MM.1S (cell line): ENCODE measurements at regions not wholly inside any gene's neighbourhood (a gene's known extent, or its start where the extent isn't known, plus 50 kb on each side); places are given as distances from the start of the nearest gene placed in this dataset.

Experiments used
- DNase-seq: peaks from one replicate; pipeline ENCODE4 v3.0.0-alpha.2; 2015
- H2AFZ ChIP-seq: fragments of 300-600 bp; sonication (generic); 2 replicates; pipeline ENCODE4 v1.6.0; 2016; ENCODE audit warnings: antibody characterized with exemption, low read length
- H3F3A ChIP-seq: fragments of 300-600 bp; sonication (generic); 2 replicates; pipeline ENCODE4 v1.6.1; 2016; ENCODE audit warnings: mild to moderate bottlenecking, antibody characterized with exemption, low read length, moderate library complexity, mixed read lengths; ENCODE audit not compliant: insufficient read depth
- H3K27ac ChIP-seq: fragments of 300-600 bp; sonication (generic); 2 replicates; pipeline ENCODE4 v1.5.1; 2016; ENCODE audit warnings: mild to moderate bottlenecking, low read length
- H3K27me3 ChIP-seq: fragments of 300-600 bp; sonication (generic); replicated peaks from 2 replicates; pipeline ENCODE4 v1.6.0; 2016; ENCODE audit warnings: low read length; ENCODE audit not compliant: insufficient read depth
- H3K36me3 ChIP-seq: fragments of 300-600 bp; sonication (generic); replicated peaks from 2 replicates; pipeline ENCODE4 v1.6.1; 2016; ENCODE audit warnings: mild to moderate bottlenecking, low read length, mixed read lengths; ENCODE audit not compliant: insufficient read depth
- H3K4me1 ChIP-seq: fragments of 300-600 bp; sonication (generic); 2 replicates; pipeline ENCODE4 v1.6.1; 2016; ENCODE audit warnings: low read length, mixed read lengths
- H3K4me2 ChIP-seq: fragments of 300-600 bp; sonication (generic); 2 replicates; pipeline ENCODE4 v1.6.0; 2016; ENCODE audit warnings: low read depth, low read length
- H3K4me3 ChIP-seq: fragments of 300-600 bp; sonication (generic); 2 replicates; pipeline ENCODE4 v1.5.1; 2016; ENCODE audit warnings: low read length, mixed read lengths
- H3K79me2 ChIP-seq: fragments of 300-600 bp; sonication (generic); 2 replicates; pipeline ENCODE4 v1.6.1; 2016; ENCODE audit warnings: mixed run types, low read length, mixed read lengths
- H3K9ac ChIP-seq: fragments of 300-600 bp; sonication (generic); 2 replicates; pipeline ENCODE4 v1.6.1; 2016; ENCODE audit warnings: low read length, mixed read lengths
- H3K9me2 ChIP-seq: fragments of 300-600 bp; sonication (generic); replicated peaks from 2 replicates; pipeline ENCODE4 v1.6.1; 2016; ENCODE audit warnings: mild to moderate bottlenecking, low read length, mixed read lengths; ENCODE audit not compliant: insufficient read depth
- H3K9me3 ChIP-seq: fragments of 300-600 bp; sonication (generic); replicated peaks from 2 replicates; pipeline ENCODE4 v1.6.1; 2016; ENCODE audit warnings: mild to moderate bottlenecking, low read length, mixed read lengths; ENCODE audit not compliant: insufficient read depth
- H4K20me1 ChIP-seq: fragments of 300-600 bp; sonication (generic); 2 replicates; pipeline ENCODE4 v1.6.1; 2016; ENCODE audit warnings: mild to moderate bottlenecking, low read length, moderate library complexity, mixed read lengths; ENCODE audit not compliant: insufficient read depth
- EZH2 ChIP-seq: fragments of 300-600 bp; sonication (generic); optimal IDR thresholded peaks from 2 replicates; pipeline ENCODE3; 2017; ENCODE audit warnings: low read depth, mild to moderate bottlenecking, antibody characterized with exemption, low read length, mixed read lengths
- EZH2phosphoT487 ChIP-seq: fragments of 300-600 bp; sonication (generic); IDR thresholded peaks from 2 replicates; pipeline ENCODE4 v1.6.1; 2018; ENCODE audit warnings: antibody characterized with exemption, low read length
- TF ChIP-seq, protein P1 (sequence below): fragments of 300-600 bp; sonication (generic); IDR thresholded peaks from 2 replicates; pipeline ENCODE4 v1.5.1; 2016; ENCODE audit warnings: antibody characterized with exemption, low read length, mixed read lengths

DNA sequence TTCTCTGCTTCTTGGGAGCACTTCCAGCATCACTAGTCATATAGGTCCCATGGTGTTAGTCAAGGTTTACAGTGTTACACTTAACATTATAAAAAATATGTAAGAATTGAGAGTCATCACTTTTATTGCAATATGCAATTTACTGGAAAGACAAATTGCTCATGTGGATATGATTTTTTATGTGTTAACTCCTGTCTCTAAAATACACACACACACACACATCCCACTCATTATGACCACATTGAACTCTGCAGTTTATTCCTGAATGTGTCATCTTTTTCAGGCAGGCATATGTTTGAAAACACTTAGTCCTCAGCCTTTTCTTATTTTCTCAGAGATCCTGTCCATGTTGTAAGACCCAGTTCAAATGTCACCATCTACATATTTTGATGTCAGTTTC lies 148.5 kb upstream of the MRPS30 start:
- no peaks in the 10 kb centered on the region for H3K9me3 ChIP-seq
- no peaks in the 10 kb centered on the region for H3K36me3 ChIP-seq
- no peaks in the 10 kb centered on the region for H3K27me3 ChIP-seq
- no peak overlapping the region for H3K27ac ChIP-seq
- H3K4me1 ChIP-seq, result no peaks in the 10 kb centered on the region
- no peak overlapping the region for H3K4me3 ChIP-seq
- no peaks in the 10 kb centered on the region for H4K20me1 ChIP-seq
- no peak overlapping the region for H3K9ac ChIP-seq
- H3K9me2 ChIP-seq, result no peaks in the 10 kb centered on the region
- TF ChIP-seq EZH2phosphoT487, result no peak
- TF ChIP-seq, protein P1, sequence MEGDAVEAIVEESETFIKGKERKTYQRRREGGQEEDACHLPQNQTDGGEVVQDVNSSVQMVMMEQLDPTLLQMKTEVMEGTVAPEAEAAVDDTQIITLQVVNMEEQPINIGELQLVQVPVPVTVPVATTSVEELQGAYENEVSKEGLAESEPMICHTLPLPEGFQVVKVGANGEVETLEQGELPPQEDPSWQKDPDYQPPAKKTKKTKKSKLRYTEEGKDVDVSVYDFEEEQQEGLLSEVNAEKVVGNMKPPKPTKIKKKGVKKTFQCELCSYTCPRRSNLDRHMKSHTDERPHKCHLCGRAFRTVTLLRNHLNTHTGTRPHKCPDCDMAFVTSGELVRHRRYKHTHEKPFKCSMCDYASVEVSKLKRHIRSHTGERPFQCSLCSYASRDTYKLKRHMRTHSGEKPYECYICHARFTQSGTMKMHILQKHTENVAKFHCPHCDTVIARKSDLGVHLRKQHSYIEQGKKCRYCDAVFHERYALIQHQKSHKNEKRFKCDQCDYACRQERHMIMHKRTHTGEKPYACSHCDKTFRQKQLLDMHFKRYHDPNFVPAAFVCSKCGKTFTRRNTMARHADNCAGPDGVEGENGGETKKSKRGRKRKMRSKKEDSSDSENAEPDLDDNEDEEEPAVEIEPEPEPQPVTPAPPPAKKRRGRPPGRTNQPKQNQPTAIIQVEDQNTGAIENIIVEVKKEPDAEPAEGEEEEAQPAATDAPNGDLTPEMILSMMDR, result no peak
- TF ChIP-seq EZH2, result no peak
- no peaks in the 10 kb centered on the region for H3K79me2 ChIP-seq
- no peak overlapping the region for H3K4me2 ChIP-seq
- H3F3A ChIP-seq, result no peaks in the 10 kb centered on the region
- H2AFZ ChIP-seq, result no peak overlapping the region
- DNase-seq, result no peak

DNA sequence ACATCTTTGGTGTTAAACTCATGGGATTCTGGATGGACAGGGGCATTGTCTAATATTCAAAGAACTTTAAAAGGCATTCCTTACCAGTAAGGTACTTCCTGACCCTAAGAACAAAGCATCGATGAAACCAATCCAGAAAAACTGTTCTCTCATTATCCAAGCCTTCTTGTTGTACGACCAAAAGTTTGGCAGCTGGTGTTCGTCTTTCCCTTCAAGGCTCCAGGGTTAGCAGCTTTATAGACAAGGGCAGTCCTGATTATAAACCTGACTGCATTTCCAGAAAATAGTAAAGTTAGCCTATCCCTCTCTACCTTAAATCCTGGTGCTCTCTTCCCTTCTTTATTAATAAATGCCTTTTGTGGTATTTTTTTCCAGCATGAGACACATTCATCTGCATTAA lies 149.4 kb upstream of the MRPS30 start:
- no peaks in the 10 kb centered on the region for H3K27me3 ChIP-seq
- no peak overlapping the region for H3K4me2 ChIP-seq
- no peaks in the 10 kb centered on the region for H3K9me3 ChIP-seq
- no peak for DNase-seq
- TF ChIP-seq EZH2phosphoT487 (no peak), EZH2 (no peak)
- TF ChIP-seq, protein P1, result no peak
- H3F3A ChIP-seq, result no peaks in the 10 kb centered on the region
- H3K9ac ChIP-seq, result no peak overlapping the region
- H3K9me2 ChIP-seq, result no peaks in the 10 kb centered on the region
- no peak overlapping the region for H2AFZ ChIP-seq
- H3K27ac ChIP-seq, result no peak overlapping the region
- H3K79me2 ChIP-seq, result no peaks in the 10 kb centered on the region
- no peaks in the 10 kb centered on the region for H3K36me3 ChIP-seq
- no peak overlapping the region for H3K4me3 ChIP-seq
- no peaks in the 10 kb centered on the region for H3K4me1 ChIP-seq
- no peaks in the 10 kb centered on the region for H4K20me1 ChIP-seq

DNA sequence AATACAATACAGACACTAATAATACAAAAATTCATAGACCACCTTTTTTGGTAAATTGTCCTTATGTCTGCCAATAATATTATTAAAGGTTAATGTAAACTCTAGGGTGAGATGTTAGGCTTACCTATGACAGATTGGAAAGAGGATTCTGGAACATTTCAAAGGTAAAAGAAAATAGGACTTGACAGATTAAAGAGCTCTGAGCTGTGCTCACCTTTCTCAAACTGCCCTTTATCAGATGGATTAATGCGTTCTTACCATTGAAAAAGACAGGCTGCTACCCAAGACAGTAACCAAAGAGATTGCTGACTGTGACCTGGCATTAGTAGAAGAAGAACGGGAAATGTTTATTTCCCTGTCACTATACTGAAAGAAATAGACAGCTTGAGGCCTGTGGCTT lies 156.1 kb upstream of the MRPS30 start:
- Histone ChIP-seq H3K4me2 (no peak overlapping the region), H2AFZ (no peak overlapping the region), H3K9me3 (no peaks in the 10 kb centered on the region), H3K4me3 (no peak overlapping the region), H3F3A (no peaks in the 10 kb centered on the region), H4K20me1 (no peaks in the 10 kb centered on the region), H3K27me3 (no peaks in the 10 kb centered on the region), H3K36me3 (no peaks in the 10 kb centered on the region), H3K4me1 (no peaks in the 10 kb centered on the region), H3K9ac (no peak overlapping the region), H3K27ac (no peak overlapping the region), H3K79me2 (no peaks in the 10 kb centered on the region), H3K9me2 (no peaks in the 10 kb centered on the region)
- no peak for DNase-seq
- TF ChIP-seq EZH2phosphoT487 (no peak), EZH2 (no peak)
- TF ChIP-seq, protein P1, result no peak

DNA sequence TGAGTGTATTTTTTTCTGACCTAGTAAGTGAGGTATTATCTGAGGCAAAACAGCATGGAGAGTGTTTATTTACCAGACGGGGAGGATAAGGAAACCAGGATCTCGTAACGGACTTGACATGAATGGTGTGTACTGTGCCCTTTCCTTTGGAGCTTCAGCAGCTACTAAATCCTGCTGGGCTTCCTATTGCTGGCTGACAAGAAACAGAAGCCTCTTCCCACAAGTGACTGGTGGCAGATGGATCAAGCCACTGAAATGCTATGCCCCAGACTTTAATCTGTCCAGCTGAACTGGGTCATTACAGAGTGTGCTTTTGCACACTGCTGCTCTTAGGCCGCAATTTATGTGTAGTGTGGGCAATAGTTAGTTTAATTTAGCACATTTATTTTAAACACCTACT lies 162.7 kb upstream of the MRPS30 start:
- Histone ChIP-seq H3K27me3 (no peaks in the 10 kb centered on the region), H3K27ac (no peak overlapping the region), H2AFZ (no peak overlapping the region), H3K9me3 (no peaks in the 10 kb centered on the region), H4K20me1 (no peaks in the 10 kb centered on the region), H3K4me3 (no peak overlapping the region), H3F3A (no peaks in the 10 kb centered on the region), H3K4me2 (no peak overlapping the region), H3K9me2 (no peaks in the 10 kb centered on the region), H3K4me1 (no peaks in the 10 kb centered on the region), H3K36me3 (no peaks in the 10 kb centered on the region), H3K79me2 (no peaks in the 10 kb centered on the region), H3K9ac (no peak overlapping the region)
- TF ChIP-seq EZH2phosphoT487 (no peak), EZH2 (no peak)
- TF ChIP-seq, protein P1, result no peak
- no peak for DNase-seq
